ENCODE measurements at regions not wholly inside any gene's neighbourhood (a gene's known extent, or its start where the extent isn't known, plus 50 kb on each side); places are given as distances from the start of the nearest gene placed in this dataset.

DNA sequence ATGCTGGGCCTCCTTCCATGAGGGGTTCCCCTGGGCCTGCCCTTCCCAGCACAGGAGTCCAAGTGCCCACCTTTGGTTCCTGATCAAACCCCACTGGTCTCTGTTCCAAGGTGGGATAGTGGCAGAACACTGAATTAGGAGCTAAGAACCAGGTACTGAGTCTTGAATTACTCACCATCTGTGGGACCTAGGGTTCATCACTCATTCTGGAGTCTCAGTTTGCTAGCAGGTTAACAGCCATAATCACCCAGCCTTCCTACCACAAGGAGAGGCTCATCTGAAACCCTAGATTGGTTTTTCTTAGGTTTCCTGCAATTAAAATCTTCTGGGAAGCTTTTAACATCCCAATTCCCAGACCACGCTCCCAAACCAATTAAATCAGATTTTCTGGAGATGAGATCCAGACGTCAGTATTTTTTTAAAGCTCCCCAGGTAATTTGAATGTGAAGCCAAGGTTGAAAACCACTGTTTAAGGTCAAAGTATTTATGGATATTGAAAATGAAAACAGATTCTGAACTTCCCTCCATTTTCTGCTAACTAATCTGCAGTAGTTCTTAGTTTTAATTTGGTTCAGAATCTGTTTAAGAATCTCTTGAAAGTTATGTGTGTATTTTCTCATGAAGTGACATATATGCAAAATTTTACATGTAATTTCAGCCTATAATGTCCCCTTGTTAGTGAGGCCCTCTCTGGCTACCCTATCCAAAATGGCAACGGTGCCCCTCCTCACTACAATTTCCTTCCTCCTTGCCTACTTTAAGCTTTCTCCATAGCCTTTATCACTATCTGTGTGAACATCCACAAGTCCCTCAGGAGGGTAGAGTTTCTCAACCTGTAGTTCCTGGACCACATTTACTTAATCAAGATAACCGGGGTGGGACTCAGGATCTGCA is 166.5 kb upstream of the CXCR4 start:
- no peaks in the 10 kb centered on the region for H3K79me2 ChIP-seq (ENCODE audit: control insufficient read depth, insufficient read depth, low read length)
- H3K9me1 ChIP-seq (ENCODE audit: control insufficient read depth, extremely low read depth, insufficient read depth, low read length) = no peaks in the 10 kb centered on the region
- no peaks in the 10 kb centered on the region for H3K27me3 ChIP-seq (ENCODE audit: control insufficient read depth, extremely low read depth, insufficient read depth, low read length)
- H3K9me3 ChIP-seq (ENCODE audit: control insufficient read depth, low read depth, low read length) = no peaks in the 10 kb centered on the region
- DNase-seq (ENCODE audit: low read depth, low spot score) (no peak), FAIRE-seq (no peak)
- no peak overlapping the region for H3K27ac ChIP-seq (ENCODE audit: control insufficient read depth, insufficient read depth, low read length)
- no peaks in the 10 kb centered on the region for H3K4me1 ChIP-seq (ENCODE audit: control insufficient read depth, extremely low read depth, insufficient read depth, low read length)
- H2AFZ ChIP-seq (ENCODE audit: control insufficient read depth, low read length) = no peak overlapping the region
- H3K9ac ChIP-seq (ENCODE audit: control insufficient read depth, extremely low read depth, insufficient read depth, low read length) = no peak overlapping the region
- dilution Hi-C loops (cut with MboI; ENCODE audit: extremely low pct_ligation_motif_present, low sequenced_read_pairs) = no loop called here
- H3K4me3 ChIP-seq (ENCODE audit: control insufficient read depth in 2 of 3, extremely low read depth in 1 of 3, insufficient read depth in 2 of 3, low read depth in 1 of 3, low read length in 3 of 3) = no peak overlapping the region
- no peaks in the 10 kb centered on the region for H4K20me1 ChIP-seq (ENCODE audit: control insufficient read depth, extremely low read depth, insufficient read depth, low read length)
- TF ChIP-seq EZH2 (IDR thresholded peaks at IDR 0.05; ENCODE audit: low read length) (no peak), CTCF (optimal IDR thresholded peaks at IDR 0.05 in 1 of 3, IDR thresholded peaks at IDR 0.05 in 1 of 3, conservative IDR thresholded peaks at IDR 0.05 in 1 of 3; ENCODE audit: extremely low read depth in 1 of 3, insufficient read depth in 2 of 3, low read length in 3 of 3) (no peak)
- no peaks in the 10 kb centered on the region for H3K36me3 ChIP-seq (ENCODE audit: control insufficient read depth in 2 of 2, extremely low read depth in 1 of 2, insufficient read depth in 2 of 2, low read length in 2 of 2)
- H3K4me2 ChIP-seq (ENCODE audit: control insufficient read depth, extremely low read depth, insufficient read depth, low read depth, low read length) = no peak overlapping the region

- no peaks in the 10 kb centered on the region for H3K27me3 ChIP-seq (ENCODE audit: control insufficient read depth, extremely low read depth, insufficient read depth, low read length)
- no peaks in the 10 kb centered on the region for H3K79me2 ChIP-seq (ENCODE audit: control insufficient read depth, insufficient read depth, low read length)
- DNase-seq (ENCODE audit: low read depth, low spot score) (no peak), FAIRE-seq (no peak)
- H3K36me3 ChIP-seq (ENCODE audit: control insufficient read depth in 2 of 2, extremely low read depth in 1 of 2, insufficient read depth in 2 of 2, low read length in 2 of 2) = no peaks in the 10 kb centered on the region
- H2AFZ ChIP-seq (ENCODE audit: control insufficient read depth, low read length) = no peak overlapping the region
- H4K20me1 ChIP-seq (ENCODE audit: control insufficient read depth, extremely low read depth, insufficient read depth, low read length) = no peaks in the 10 kb centered on the region
- H3K9ac ChIP-seq (ENCODE audit: control insufficient read depth, extremely low read depth, insufficient read depth, low read length) = no peak overlapping the region
- no peak overlapping the region for H3K4me3 ChIP-seq (ENCODE audit: control insufficient read depth in 2 of 3, extremely low read depth in 1 of 3, insufficient read depth in 2 of 3, low read depth in 1 of 3, low read length in 3 of 3)
- TF ChIP-seq CTCF (optimal IDR thresholded peaks at IDR 0.05 in 1 of 3, IDR thresholded peaks at IDR 0.05 in 1 of 3, conservative IDR thresholded peaks at IDR 0.05 in 1 of 3; ENCODE audit: extremely low read depth in 1 of 3, insufficient read depth in 2 of 3, low read length in 3 of 3) (no peak), EZH2 (IDR thresholded peaks at IDR 0.05; ENCODE audit: low read length) (no peak)
- H3K4me1 ChIP-seq (ENCODE audit: control insufficient read depth, extremely low read depth, insufficient read depth, low read length) = no peaks in the 10 kb centered on the region
- no peaks in the 10 kb centered on the region for H3K9me1 ChIP-seq (ENCODE audit: control insufficient read depth, extremely low read depth, insufficient read depth, low read length)
- dilution Hi-C loops (cut with MboI; ENCODE audit: extremely low pct_ligation_motif_present, low sequenced_read_pairs) = no loop called here
- H3K4me2 ChIP-seq (ENCODE audit: control insufficient read depth, extremely low read depth, insufficient read depth, low read depth, low read length) = no peak overlapping the region
- H3K9me3 ChIP-seq (ENCODE audit: control insufficient read depth, low read depth, low read length) = no peaks in the 10 kb centered on the region
- H3K27ac ChIP-seq (ENCODE audit: control insufficient read depth, insufficient read depth, low read length) = no peak overlapping the region
Measured at GRCh38 chr2:136282251-136282650, 164.3 kb upstream of the CXCR4 start.

Measured in keratinocyte (primary cell).